Lung (tissue), 11 donors: ENCODE measurements at regions not wholly inside any gene's neighbourhood (a gene's known extent, or its start where the extent isn't known, plus 50 kb on each side); places are given as distances from the start of the nearest gene placed in this dataset.

Experiments used
- ATAC-seq: fragments of 200-7000 bp; cut with Tn5 transposase; one replicate; pipeline ENCODE4 v1.9.1; 2020; ENCODE audit warnings: moderate number of reproducible peaks; ENCODE audit not compliant: insufficient read depth, low FRiP score
- DNase-seq, 3 donors: peaks; one replicate each; pipeline ENCODE4 v3.0.0-alpha.2; 2013 to 2017
- H3K27ac ChIP-seq, 2 donors: one replicate each; pipeline ENCODE4 v1.5.1; 2013; ENCODE audit warnings: mild to moderate bottlenecking in 2 of 2, moderate library complexity in 2 of 2, control low read depth in 1 of 2, inconsistent platforms in 1 of 2, low read depth in 1 of 2, low read length in 1 of 2
- H3K27me3 ChIP-seq, 3 donors: one replicate each; pipeline ENCODE4 v1.5.1; 2013; ENCODE audit warnings: low read length in 2 of 3; ENCODE audit not compliant: control insufficient read depth in 3 of 3, insufficient read depth in 3 of 3
- H3K36me3 ChIP-seq, 4 donors: one replicate each; pipeline ENCODE4 v1.5.1; 2013; ENCODE audit warnings: low read length in 4 of 4, mild to moderate bottlenecking in 1 of 4, moderate library complexity in 1 of 4; ENCODE audit not compliant: control insufficient read depth in 4 of 4, insufficient read depth in 4 of 4
- H3K4me1 ChIP-seq, 5 donors: one replicate each; pipeline ENCODE4 v1.5.1; 2013; ENCODE audit warnings: low read length in 5 of 5, mild to moderate bottlenecking in 2 of 5, moderate library complexity in 1 of 5; ENCODE audit not compliant: control insufficient read depth in 5 of 5, insufficient read depth in 5 of 5
- H3K4me3 ChIP-seq: one replicate; pipeline ENCODE4 v1.5.1; 2013; ENCODE audit warnings: mild to moderate bottlenecking, control low read depth, moderate library complexity
- H3K9ac ChIP-seq, 2 donors: one replicate each; pipeline ENCODE4 v1.5.1; 2013; ENCODE audit warnings: low read length in 2 of 2, control low read depth in 1 of 2; ENCODE audit not compliant: insufficient read depth in 1 of 2
- H3K9me3 ChIP-seq, 4 donors: one replicate each; pipeline ENCODE4 v1.5.1; 2013; ENCODE audit warnings: low read length in 3 of 4, mild to moderate bottlenecking in 1 of 4, moderate library complexity in 1 of 4; ENCODE audit not compliant: control insufficient read depth in 4 of 4, insufficient read depth in 3 of 4
- CTCF ChIP-seq: IDR thresholded peaks from 2 replicates; pipeline ENCODE4 v1.5.1; 2012; ENCODE audit warnings: mild to moderate bottlenecking; ENCODE audit errors: control extremely low read depth, extremely low read depth
- WGBS, 2 donors: extraction: QIAGEN DNeasy Blood & Tissue Kit; methylation state at CpG; one replicate each; pipeline ENCODE4 v1.1.7; 2013; 5-methylcytosine and 5-hydroxymethylcytosine counted together
- donor health status: control.
- donor health status: control.
- donor health status: Bipolar disorder and iron deficiency.
- donor health status: healthy.
- donor health status: DM: yes; HTN: yes; CAD: no.

- Histone ChIP-seq H3K27me3 (no peaks in the 10 kb centered on the region), H3K9ac (no peak overlapping the region), H3K36me3 (no peaks in the 10 kb centered on the region), H3K9me3 (peaks cover 0 to 3% (median 0%) of the 10 kb centered on the region in 4 donors), H3K4me3 (no peak overlapping the region), H3K4me1 (peaks cover 0 to 14% (median 3%) of the 10 kb centered on the region in 5 donors), H3K27ac (no peak overlapping the region)
- TF ChIP-seq CTCF, result no peak
- DNase-seq, result no peak
- no peak for ATAC-seq
- WGBS, 2 donors, result 91 to 92% methylated on average over 8 of the region's 8 CpGs
These were observed 197.7 kb downstream of the KATNAL1 start for GRCh38 chr13:30109471-30110135.

- H3K27ac ChIP-seq, result peak overlapping the region in 1 of 2 donors; percentile 20
- H3K9me3 ChIP-seq, result peaks cover 0 to 3% (median 0%) of the 10 kb centered on the region in 4 donors
- no peaks in the 10 kb centered on the region for H3K36me3 ChIP-seq
- 61 to 63% methylated on average over 8 of the region's 8 CpGs for WGBS, 2 donors
- no peak overlapping the region for H3K4me3 ChIP-seq
- no peak for TF ChIP-seq CTCF
- peaks cover 0 to 3% (median 0%) of the 10 kb centered on the region in 3 donors for H3K27me3 ChIP-seq
- DNase-seq (peak in 2 of 3 donors; percentile 36 to 51), ATAC-seq (peak; percentile 38)
- peaks cover 0 to 10% (median 3%) of the 10 kb centered on the region in 5 donors for H3K4me1 ChIP-seq
- no peak overlapping the region for H3K9ac ChIP-seq
These were observed 198.5 kb downstream of the KATNAL1 start for GRCh38 chr13:30108913-30109237.

- ATAC-seq, result no peak
- Histone ChIP-seq H3K9ac (no peak overlapping the region), H3K27ac (no peak overlapping the region), H3K4me1 (peaks cover 0 to 10% (median 3%) of the 10 kb centered on the region in 5 donors), H3K4me3 (no peak overlapping the region), H3K9me3 (peaks cover 0 to 3% (median 0%) of the 10 kb centered on the region in 4 donors), H3K36me3 (no peaks in the 10 kb centered on the region), H3K27me3 (peaks cover 0 to 3% (median 0%) of the 10 kb centered on the region in 3 donors)
- 57 to 67% methylated on average over 13 of the region's 13 CpGs for WGBS, 2 donors
- DNase-seq, result no peak
- no peak for TF ChIP-seq CTCF
These were observed 199.0 kb downstream of the KATNAL1 start for GRCh38 chr13:30108216-30108912.
